ENCODE measurements at regions not wholly inside any gene's neighbourhood (a gene's known extent, or its start where the extent isn't known, plus 50 kb on each side); places are given as distances from the start of the nearest gene placed in this dataset.

DNA sequence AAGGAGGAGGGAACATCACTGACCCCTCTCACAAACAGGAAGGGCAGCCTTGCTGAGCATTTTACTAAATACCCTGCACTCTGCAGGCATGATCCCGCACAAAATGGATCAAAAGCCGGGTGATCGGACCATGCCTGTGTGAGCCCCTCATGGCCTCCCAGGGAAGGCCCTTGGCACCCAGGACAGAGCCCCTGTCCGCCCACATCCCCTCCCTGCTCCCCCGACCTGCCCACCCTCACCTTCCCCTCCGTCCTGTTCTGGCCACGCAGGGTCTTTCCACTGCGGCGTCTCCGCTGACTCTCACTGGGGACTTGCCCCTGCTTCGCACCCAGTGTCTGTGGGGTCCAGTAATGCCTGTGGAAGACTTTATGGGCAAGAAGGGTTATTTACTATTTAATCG lies 105.0 kb downstream of the HMX1 start:
- TF ChIP-seq, protein P1, sequence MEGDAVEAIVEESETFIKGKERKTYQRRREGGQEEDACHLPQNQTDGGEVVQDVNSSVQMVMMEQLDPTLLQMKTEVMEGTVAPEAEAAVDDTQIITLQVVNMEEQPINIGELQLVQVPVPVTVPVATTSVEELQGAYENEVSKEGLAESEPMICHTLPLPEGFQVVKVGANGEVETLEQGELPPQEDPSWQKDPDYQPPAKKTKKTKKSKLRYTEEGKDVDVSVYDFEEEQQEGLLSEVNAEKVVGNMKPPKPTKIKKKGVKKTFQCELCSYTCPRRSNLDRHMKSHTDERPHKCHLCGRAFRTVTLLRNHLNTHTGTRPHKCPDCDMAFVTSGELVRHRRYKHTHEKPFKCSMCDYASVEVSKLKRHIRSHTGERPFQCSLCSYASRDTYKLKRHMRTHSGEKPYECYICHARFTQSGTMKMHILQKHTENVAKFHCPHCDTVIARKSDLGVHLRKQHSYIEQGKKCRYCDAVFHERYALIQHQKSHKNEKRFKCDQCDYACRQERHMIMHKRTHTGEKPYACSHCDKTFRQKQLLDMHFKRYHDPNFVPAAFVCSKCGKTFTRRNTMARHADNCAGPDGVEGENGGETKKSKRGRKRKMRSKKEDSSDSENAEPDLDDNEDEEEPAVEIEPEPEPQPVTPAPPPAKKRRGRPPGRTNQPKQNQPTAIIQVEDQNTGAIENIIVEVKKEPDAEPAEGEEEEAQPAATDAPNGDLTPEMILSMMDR (IDR thresholded peaks at IDR 0.05): no peak
- TF ChIP-seq POLR2A (IDR thresholded peaks at IDR 0.05): no peak
